ENCODE measurements at regions not wholly inside any gene's neighbourhood (a gene's known extent, or its start where the extent isn't known, plus 50 kb on each side); places are given as distances from the start of the nearest gene placed in this dataset.

- ChIA-PET CTCF (interaction anchor here (0.6 kb wide), 1 partner anchor 173 kb away, joined by 3 read pairs; no protein-coding TSS in a partner anchor), POLR2A (ENCODE audit: low non-redundant PET) (no interaction called here)
- DNase-seq (ENCODE audit: low spot score) = no peak
- TF ChIP-seq CTCF (conservative IDR thresholded peaks at IDR 0.05; ENCODE audit: low read depth) = no peak
- no peak overlapping the region for H3K27ac ChIP-seq
Observed at GRCh38 chr2:208648368-208648767, 241.8 kb downstream of the PTH2R start.

GRCh38 chr2:208653383-208653782 is 246.8 kb downstream of the PTH2R start:
- no peak overlapping the region for H3K27ac ChIP-seq
- POLR2A ChIA-PET (ENCODE audit: low non-redundant PET) = no interaction called here
- no peak for TF ChIP-seq CTCF (conservative IDR thresholded peaks at IDR 0.05; ENCODE audit: low read depth)
- CTCF ChIA-PET = no interaction called here
- DNase-seq (ENCODE audit: low spot score) = no peak

- no peak for DNase-seq (ENCODE audit: low spot score)
- ChIA-PET POLR2A (ENCODE audit: low non-redundant PET) (no interaction called here), CTCF (no interaction called here)
- no peak overlapping the region for H3K27ac ChIP-seq
- no peak for TF ChIP-seq CTCF (conservative IDR thresholded peaks at IDR 0.05; ENCODE audit: low read depth)
Observed at GRCh38 chr2:208654056-208654455, 247.5 kb downstream of the PTH2R start.

- ChIA-PET CTCF (no interaction called here), POLR2A (ENCODE audit: low non-redundant PET) (no interaction called here)
- H3K27ac ChIP-seq = no peak overlapping the region
- TF ChIP-seq CTCF (conservative IDR thresholded peaks at IDR 0.05; ENCODE audit: low read depth) = no peak
- DNase-seq (ENCODE audit: low spot score) = no peak
Observed at GRCh38 chr2:208657468-208657867, 250.9 kb downstream of the PTH2R start.

- POLR2A ChIA-PET (ENCODE audit: low non-redundant PET) = no interaction called here
Observed at GRCh38 chr2:208669394-208669793, 262.8 kb downstream of the PTH2R start.

GRCh38 chr2:208671284-208671683 is 264.7 kb downstream of the PTH2R start:
- H3K27ac ChIP-seq = no peak overlapping the region
- ChIA-PET CTCF (no interaction called here), POLR2A (ENCODE audit: low non-redundant PET) (no interaction called here)
- TF ChIP-seq CTCF (conservative IDR thresholded peaks at IDR 0.05; ENCODE audit: low read depth) = no peak
- DNase-seq (ENCODE audit: low spot score) = no peak

More at GRCh38 chr2:208669394-208669793, 262.8 kb downstream of the PTH2R start:
- CTCF ChIA-PET = interaction anchor here (0.6 to 0.7 kb wide), 2 partner anchors 32 to 144 kb away, joined by 3 read pairs; no protein-coding TSS in a partner anchor
- no peak for TF ChIP-seq CTCF (conservative IDR thresholded peaks at IDR 0.05; ENCODE audit: low read depth)
- no peak overlapping the region for H3K27ac ChIP-seq
- DNase-seq (ENCODE audit: low spot score) = no peak
